GM19452 (cell line): ENCODE measurements at regions not wholly inside any gene's neighbourhood (a gene's known extent, or its start where the extent isn't known, plus 50 kb on each side); places are given as distances from the start of the nearest gene placed in this dataset.

ENCODE experiments used
- ATAC-seq: cut with Tn5 transposase; IDR thresholded peaks from one replicate; pipeline ENCODE4 v1.9.1; 2021; ENCODE audit not compliant: unreplicated experiment

- ATAC-seq, result no peak
Observed at GRCh38 chr5:123244458-123244857, 155.4 kb downstream of the PRDM6 start.
